Keratinocyte (primary cell): ENCODE measurements at regions not wholly inside any gene's neighbourhood (a gene's known extent, or its start where the extent isn't known, plus 50 kb on each side); places are given as distances from the start of the nearest gene placed in this dataset.

ENCODE experiments used
- DNase-seq: peaks from one replicate; pipeline ENCODE4 v3.0.0-alpha.2; 2011; ENCODE audit warnings: low read depth, missing footprints, low spot score
- FAIRE-seq: peaks from 2 replicates; lab custom pipeline; 2011; peaks lifted over from hg19 to GRCh38; lab: Jason Lieb, UNC
- H2AFZ ChIP-seq: 2 replicates; pipeline ENCODE4 v1.6.0; 2012; ENCODE audit warnings: low read length, control low read depth, inconsistent platforms; ENCODE audit not compliant: control insufficient read depth
- H3K27ac ChIP-seq: 2 replicates; pipeline ENCODE4 v1.5.1; 2011; ENCODE audit warnings: low read length; ENCODE audit not compliant: control insufficient read depth, insufficient read depth
- H3K27me3 ChIP-seq: 3 replicates; pipeline ENCODE4 v1.6.0; 2011; ENCODE audit warnings: low read length; ENCODE audit not compliant: control insufficient read depth, insufficient read depth; ENCODE audit errors: extremely low read depth
- H3K36me3 ChIP-seq, 2 experiments: 2 replicates in 1 of 2; 3 replicates in 1 of 2; pipeline ENCODE4 v1.5.1; 2011; ENCODE audit warnings: low read length in 2 of 2, mild to moderate bottlenecking in 1 of 2; ENCODE audit not compliant: control insufficient read depth in 2 of 2, insufficient read depth in 2 of 2; ENCODE audit errors: extremely low read depth in 1 of 2
- H3K4me1 ChIP-seq: 3 replicates; pipeline ENCODE4 v1.5.1; 2011; ENCODE audit warnings: low read length; ENCODE audit not compliant: control insufficient read depth, insufficient read depth; ENCODE audit errors: extremely low read depth
- H3K4me2 ChIP-seq: 3 replicates; pipeline ENCODE4 v1.6.0; 2011; ENCODE audit warnings: low read depth, low read length; ENCODE audit not compliant: control insufficient read depth, insufficient read depth; ENCODE audit errors: extremely low read depth
- H3K4me3 ChIP-seq, 3 experiments: fragments of 200-600 bp in 1 of 3; sonication (generic) in 1 of 3; 2 replicates in 2 of 3; 3 replicates in 1 of 3; pipeline ENCODE4 v1.5.1; 2011 to 2016; ENCODE audit warnings: low read length in 3 of 3, mild to moderate bottlenecking in 3 of 3, control low read depth in 2 of 3, inconsistent platforms in 1 of 3, low read depth in 1 of 3, mixed read lengths in 1 of 3, mixed run types in 1 of 3, moderate library complexity in 1 of 3; ENCODE audit not compliant: control insufficient read depth in 2 of 3, insufficient read depth in 2 of 3; ENCODE audit errors: extremely low read depth in 1 of 3
- H3K79me2 ChIP-seq: 2 replicates; pipeline ENCODE4 v1.6.0; 2012; ENCODE audit warnings: low read length; ENCODE audit not compliant: control insufficient read depth, insufficient read depth
- H3K9ac ChIP-seq: 3 replicates; pipeline ENCODE4 v1.6.0; 2011; ENCODE audit warnings: low read length; ENCODE audit not compliant: control insufficient read depth, insufficient read depth; ENCODE audit errors: extremely low read depth
- H3K9me1 ChIP-seq: 3 replicates; pipeline ENCODE4 v1.6.0; 2011; ENCODE audit warnings: low read length; ENCODE audit not compliant: control insufficient read depth, insufficient read depth; ENCODE audit errors: extremely low read depth
- H3K9me3 ChIP-seq: 2 replicates; pipeline ENCODE4 v1.5.1; 2012; ENCODE audit warnings: low read depth, low read length; ENCODE audit not compliant: control insufficient read depth
- H4K20me1 ChIP-seq: 3 replicates; pipeline ENCODE4 v1.6.0; 2011; ENCODE audit warnings: low read length; ENCODE audit not compliant: control insufficient read depth, insufficient read depth; ENCODE audit errors: extremely low read depth
- EZH2 ChIP-seq: IDR thresholded peaks from one replicate; pipeline ENCODE4 v1.6.1; 2012; ENCODE audit warnings: inconsistent platforms, mild to moderate bottlenecking, low read length, moderate library complexity
- dilution Hi-C: fragments of 300-500 bp; cut with MboI; formaldehyde crosslinking; loops from one replicate; pipeline ENCODE4 v1.7.0; 2020; ENCODE audit warnings: low sequenced_read_pairs; ENCODE audit not compliant: extremely low pct_ligation_motif_present
- TF ChIP-seq, protein P1 (sequence below), 3 experiments: IDR thresholded peaks in 1 of 3; conservative IDR thresholded peaks in 1 of 3; optimal IDR thresholded peaks in 1 of 3; 2 replicates in 2 of 3; 3 replicates in 1 of 3; pipeline versions ENCODE3 to v1.5.1; 2011; ENCODE audit warnings: low read length in 3 of 3, mild to moderate bottlenecking in 3 of 3, moderate library complexity in 2 of 3, control low read depth in 1 of 3, inconsistent platforms in 1 of 3; ENCODE audit not compliant: insufficient read depth in 2 of 3; ENCODE audit errors: extremely low read depth in 1 of 3

DNA sequence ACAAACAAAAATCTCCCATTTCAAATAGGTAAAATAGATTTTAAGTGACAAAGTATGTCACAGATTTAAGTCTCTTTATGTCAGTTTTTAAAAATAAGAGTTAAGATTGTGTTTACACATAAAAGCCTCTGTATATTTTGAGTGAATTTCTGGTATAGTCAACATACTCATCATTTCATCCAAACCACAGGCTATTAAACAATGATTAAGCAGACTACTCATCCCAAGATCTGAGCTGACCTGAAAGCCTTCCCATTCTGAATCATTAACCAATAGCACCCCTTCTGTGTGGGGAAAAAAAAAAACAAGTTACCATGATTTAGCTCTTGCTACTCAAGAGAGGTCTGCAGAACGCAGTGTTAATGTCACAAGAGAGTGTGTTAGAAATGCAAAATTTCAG, 284.4 kb upstream of the NBEA start:
- H3K79me2 ChIP-seq = no peaks in the 10 kb centered on the region
- DNase-seq (no peak), FAIRE-seq (no peak)
- no peaks in the 10 kb centered on the region for H3K9me1 ChIP-seq
- H3K9ac ChIP-seq = no peak overlapping the region
- H3K4me3 ChIP-seq = no peak overlapping the region
- H3K27me3 ChIP-seq = no peaks in the 10 kb centered on the region
- H3K4me2 ChIP-seq = no peak overlapping the region
- dilution Hi-C loops = no loop called here
- no peaks in the 10 kb centered on the region for H3K4me1 ChIP-seq
- H3K27ac ChIP-seq = no peak overlapping the region
- no peak overlapping the region for H2AFZ ChIP-seq
- no peaks in the 10 kb centered on the region for H4K20me1 ChIP-seq
- H3K9me3 ChIP-seq = no peaks in the 10 kb centered on the region
- TF ChIP-seq EZH2 = no peak
- TF ChIP-seq, protein P1, sequence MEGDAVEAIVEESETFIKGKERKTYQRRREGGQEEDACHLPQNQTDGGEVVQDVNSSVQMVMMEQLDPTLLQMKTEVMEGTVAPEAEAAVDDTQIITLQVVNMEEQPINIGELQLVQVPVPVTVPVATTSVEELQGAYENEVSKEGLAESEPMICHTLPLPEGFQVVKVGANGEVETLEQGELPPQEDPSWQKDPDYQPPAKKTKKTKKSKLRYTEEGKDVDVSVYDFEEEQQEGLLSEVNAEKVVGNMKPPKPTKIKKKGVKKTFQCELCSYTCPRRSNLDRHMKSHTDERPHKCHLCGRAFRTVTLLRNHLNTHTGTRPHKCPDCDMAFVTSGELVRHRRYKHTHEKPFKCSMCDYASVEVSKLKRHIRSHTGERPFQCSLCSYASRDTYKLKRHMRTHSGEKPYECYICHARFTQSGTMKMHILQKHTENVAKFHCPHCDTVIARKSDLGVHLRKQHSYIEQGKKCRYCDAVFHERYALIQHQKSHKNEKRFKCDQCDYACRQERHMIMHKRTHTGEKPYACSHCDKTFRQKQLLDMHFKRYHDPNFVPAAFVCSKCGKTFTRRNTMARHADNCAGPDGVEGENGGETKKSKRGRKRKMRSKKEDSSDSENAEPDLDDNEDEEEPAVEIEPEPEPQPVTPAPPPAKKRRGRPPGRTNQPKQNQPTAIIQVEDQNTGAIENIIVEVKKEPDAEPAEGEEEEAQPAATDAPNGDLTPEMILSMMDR (optimal IDR thresholded peaks at IDR 0.05 in 1 of 3, IDR thresholded peaks at IDR 0.05 in 1 of 3, conservative IDR thresholded peaks at IDR 0.05 in 1 of 3; ENCODE audit: extremely low read depth in 1 of 3, insufficient read depth in 2 of 3, low read length in 3 of 3) = no peak
- no peaks in the 10 kb centered on the region for H3K36me3 ChIP-seq

DNA sequence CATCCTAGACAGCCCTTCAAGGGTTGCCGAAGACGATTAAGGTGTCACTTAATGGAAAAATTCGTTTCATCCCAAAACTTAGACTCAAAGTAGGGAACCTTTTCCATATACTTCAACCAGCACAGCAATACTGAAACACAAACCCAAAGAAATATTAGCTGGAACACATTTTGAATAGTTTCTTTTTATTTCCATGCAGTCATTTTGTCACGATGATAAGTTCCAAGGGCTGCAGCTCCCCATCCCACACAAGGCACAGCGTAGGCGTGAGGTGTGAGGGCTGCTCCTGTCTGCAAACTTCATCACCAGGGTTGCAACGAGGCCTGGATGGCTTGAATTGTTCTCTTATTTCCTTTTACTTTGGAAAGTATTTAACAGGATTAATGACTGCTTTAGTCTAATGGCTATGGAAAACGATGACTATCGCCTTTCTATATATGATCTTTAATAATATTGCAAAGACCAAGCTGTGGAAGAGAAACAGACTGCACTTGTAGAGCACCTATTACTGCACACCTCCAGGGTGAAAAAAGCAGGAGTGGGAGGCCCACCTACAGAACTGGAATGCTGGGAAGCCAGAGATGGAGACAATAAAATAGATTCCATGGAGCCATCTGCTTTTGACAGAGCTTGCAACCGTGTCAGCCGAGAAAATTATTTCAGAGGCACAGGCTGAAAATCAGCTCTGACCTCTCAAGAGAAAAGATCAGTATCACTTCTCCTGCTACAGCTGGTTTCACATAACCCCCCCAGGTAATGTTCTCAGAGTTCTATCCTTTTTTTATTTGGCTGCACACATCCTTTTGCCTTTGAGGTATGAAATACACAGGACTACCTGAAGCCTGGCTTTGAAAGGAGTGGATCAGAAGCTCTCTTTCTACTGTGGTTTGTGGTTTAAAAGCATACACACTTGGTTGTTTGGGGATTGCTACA, 274.5 kb upstream of the NBEA start:
- H3K9me3 ChIP-seq = no peaks in the 10 kb centered on the region
- H2AFZ ChIP-seq = no peak overlapping the region
- H3K27ac ChIP-seq = no peak overlapping the region
- no peak overlapping the region for H3K4me3 ChIP-seq
- H3K4me2 ChIP-seq = no peak overlapping the region
- dilution Hi-C loops = no loop called here
- H3K36me3 ChIP-seq = no peaks in the 10 kb centered on the region
- DNase-seq = no peak
- H3K79me2 ChIP-seq = no peaks in the 10 kb centered on the region
- no peaks in the 10 kb centered on the region for H3K27me3 ChIP-seq
- no peak for TF ChIP-seq EZH2
- TF ChIP-seq, protein P1 (optimal IDR thresholded peaks at IDR 0.05 in 1 of 3, IDR thresholded peaks at IDR 0.05 in 1 of 3, conservative IDR thresholded peaks at IDR 0.05 in 1 of 3; ENCODE audit: extremely low read depth in 1 of 3, insufficient read depth in 2 of 3, low read length in 3 of 3) = no peak
- no peak for FAIRE-seq
- H3K4me1 ChIP-seq = no peaks in the 10 kb centered on the region
- H4K20me1 ChIP-seq = no peaks in the 10 kb centered on the region
- H3K9me1 ChIP-seq = no peaks in the 10 kb centered on the region
- no peak overlapping the region for H3K9ac ChIP-seq
